Spleen (tissue), 11 donors: ENCODE measurements at regions not wholly inside any gene's neighbourhood (a gene's known extent, or its start where the extent isn't known, plus 50 kb on each side); places are given as distances from the start of the nearest gene placed in this dataset.

Source experiments
- DNase-seq: peaks from one replicate; pipeline ENCODE4 v3.0.0-alpha.2; 2020
- H3K27ac ChIP-seq, 8 donors: fragments of 200-600 bp; sonication (generic) in 7 of 8; 1 replicate in 4 of 8; 2 replicates in 4 of 8; pipeline versions ENCODE4 v1.5.0 to v1.8.0; 2016 to 2021; ENCODE audit warnings: inconsistent platforms in 4 of 8, mild to moderate bottlenecking in 4 of 8, moderate library complexity in 1 of 8
- H3K27me3 ChIP-seq, 7 donors: fragments of 200-600 bp; sonication (generic) in 6 of 7; replicated peaks in 1 of 7; 1 replicate in 4 of 7; 2 replicates in 3 of 7; pipeline versions ENCODE4 v1.5.0 to v1.8.0; 2016 to 2021; ENCODE audit warnings: inconsistent platforms in 3 of 7, mild to moderate bottlenecking in 1 of 7
- H3K36me3 ChIP-seq, 6 donors: fragments of 200-600 bp; sonication (generic) in 5 of 6; 1 replicate in 4 of 6; 2 replicates in 2 of 6; pipeline versions ENCODE4 v1.5.0 to v1.8.0; 2016 to 2021; ENCODE audit warnings: inconsistent platforms in 2 of 6
- H3K4me1 ChIP-seq, 6 donors: fragments of 200-600 bp; sonication (generic) in 5 of 6; 1 replicate in 3 of 6; 2 replicates in 3 of 6; pipeline versions ENCODE4 v1.5.0 to v1.8.0; 2016 to 2021; ENCODE audit warnings: inconsistent platforms in 3 of 6
- H3K4me3 ChIP-seq, 8 donors: fragments of 200-600 bp; sonication (generic) in 7 of 8; 1 replicate in 4 of 8; 2 replicates in 4 of 8; pipeline versions ENCODE4 v1.5.0 to v1.8.0; 2016 to 2021; ENCODE audit warnings: inconsistent platforms in 4 of 8, mild to moderate bottlenecking in 4 of 8, moderate library complexity in 2 of 8
- H3K9me3 ChIP-seq, 8 donors: fragments of 200-600 bp; sonication (generic) in 7 of 8; 1 replicate in 4 of 8; 2 replicates in 4 of 8; pipeline versions ENCODE4 v1.5.0 to v1.8.0; 2016 to 2021; ENCODE audit warnings: inconsistent platforms in 4 of 8
- CTCF ChIP-seq, 11 experiments: fragments of 200-600 bp in 7 of 11; fragments of 450-650 bp in 4 of 11; sonication (generic) in 4 of 11; IDR thresholded peaks in 8 of 11; conservative IDR thresholded peaks in 3 of 11; 1 replicate in 7 of 11; 2 replicates in 4 of 11; pipeline versions ENCODE4 v1.4.0 to v1.8.0; 2016 to 2021; ENCODE audit warnings: antibody characterized with exemption in 11 of 11, inconsistent platforms in 4 of 11, mild to moderate bottlenecking in 1 of 11
- POLR2A ChIP-seq, 3 donors: fragments of 450-650 bp; IDR thresholded peaks; one replicate each; pipeline ENCODE4 v1.5.1; 2017; ENCODE audit warnings: antibody characterized with exemption in 3 of 3, mild to moderate bottlenecking in 1 of 3
- POLR2AphosphoS5 ChIP-seq, 3 donors: sonication (generic); formaldehyde crosslinking; IDR thresholded peaks; one replicate each; pipeline ENCODE4 v1.5.1; 2017; ENCODE audit warnings: antibody characterized with exemption in 3 of 3
- WGBS, 5 donors: extraction: QIAGEN DNeasy Blood & Tissue Kit in 3 of 5; methylation state at CpG; one replicate each; pipeline versions ENCODE4 v1.1.5 to v1.1.7; 2013 to 2018; 5-methylcytosine and 5-hydroxymethylcytosine counted together
- intact Hi-C: fragments of 100-400 bp; cut with DNase I; formaldehyde crosslinking; loops from one replicate; pipeline ENCODE4 v1.15.0; 2023; ENCODE audit warnings: low total_unique reads
- donor health status: healthy with polysubstance abuse.
- donor health status: DM: no; HTN: no; CAD: no; lungs with moderate emphysema.
- donor health status: DM: no; HTN: no; CAD: no.
- donor health status: Bipolar disorder and iron deficiency.
- donor health status: healthy.
- donor health status: DM: no; HTN: no; CAD: no.
- donor health status: DM: yes; HTN: yes; CAD: no.

DNA sequence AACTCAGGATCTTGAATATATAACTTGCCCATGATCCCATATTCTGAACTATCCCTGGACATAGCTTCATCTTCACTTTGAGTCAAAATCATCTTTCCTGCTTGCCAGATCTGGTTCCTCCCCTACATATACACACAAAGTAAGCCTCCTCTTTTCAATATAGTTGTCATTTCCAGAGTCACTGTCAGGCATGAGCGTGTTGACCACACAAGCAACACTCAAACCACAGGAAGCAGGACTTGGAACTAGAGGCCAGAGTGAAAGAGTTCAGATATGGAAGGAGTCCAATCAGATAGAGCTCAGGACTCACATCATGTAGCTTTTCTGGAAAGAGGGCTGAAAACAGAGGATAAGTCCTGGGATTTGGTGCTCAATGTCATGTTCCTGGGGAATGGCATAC, 1140.6 kb downstream of the BCL11B start:
- H3K4me3 ChIP-seq, result no peak overlapping the region
- peaks cover 0 to 3% (median 0%) of the 10 kb centered on the region in 6 donors for H3K4me1 ChIP-seq
- DNase-seq, result no peak
- no peaks in the 10 kb centered on the region for H3K9me3 ChIP-seq
- H3K36me3 ChIP-seq, result no peaks in the 10 kb centered on the region
- peaks cover 0 to 11% (median 0%) of the 10 kb centered on the region in 7 donors for H3K27me3 ChIP-seq
- intact Hi-C loops, result no loop called here
- H3K27ac ChIP-seq, result no peak overlapping the region
- TF ChIP-seq CTCF (IDR thresholded peaks at IDR 0.05 in 8 of 11, conservative IDR thresholded peaks at IDR 0.05 in 3 of 11) (no peak), POLR2AphosphoS5 (IDR thresholded peaks at IDR 0.05) (no peak), POLR2A (IDR thresholded peaks at IDR 0.05) (no peak)
- 29 to 52% (median 32%) methylated on average over 1 of the region's 1 CpG for WGBS, 5 donors

DNA sequence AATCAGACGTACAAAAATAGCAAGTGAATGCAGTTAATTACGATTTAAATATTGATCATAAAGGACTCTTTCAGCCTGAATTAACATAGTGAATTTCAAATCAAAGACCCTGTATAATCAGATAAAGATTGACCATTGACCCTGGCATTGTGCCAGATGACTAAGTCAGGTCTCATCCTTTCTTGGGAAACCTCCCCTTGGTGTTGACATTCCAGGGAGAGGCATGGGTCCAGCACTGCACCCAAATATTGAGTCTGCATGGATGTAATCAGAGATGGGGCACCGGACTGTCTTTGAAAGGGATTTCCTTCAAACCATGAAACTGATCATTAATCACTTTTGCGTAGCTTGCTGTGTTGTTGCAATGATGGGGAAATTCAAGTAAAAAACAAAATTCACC, 1138.2 kb downstream of the BCL11B start:
- intact Hi-C loops, result no loop called here
- DNase-seq, result no peak
- Histone ChIP-seq H3K27me3 (peaks cover 0 to 32% (median 6%) of the 10 kb centered on the region in 7 donors), H3K4me1 (peaks cover 0 to 16% (median 0%) of the 10 kb centered on the region in 6 donors), H3K36me3 (no peaks in the 10 kb centered on the region), H3K9me3 (no peaks in the 10 kb centered on the region), H3K4me3 (no peak overlapping the region), H3K27ac (no peak overlapping the region)
- no peak for TF ChIP-seq POLR2A (IDR thresholded peaks at IDR 0.05)
- TF ChIP-seq POLR2AphosphoS5 (IDR thresholded peaks at IDR 0.05), result no peak
- TF ChIP-seq CTCF (IDR thresholded peaks at IDR 0.05 in 8 of 11, conservative IDR thresholded peaks at IDR 0.05 in 3 of 11), result no peak
- WGBS, 5 donors, result 81 to 89% (median 82%) methylated on average over 4 of the region's 4 CpGs

- Histone ChIP-seq H3K4me3 (no peak overlapping the region), H3K27me3 (peaks cover 0 to 34% (median 6%) of the 10 kb centered on the region in 7 donors), H3K4me1 (peaks cover 0 to 36% (median 0%) of the 10 kb centered on the region in 6 donors), H3K27ac (peak overlapping the region in 3 of 8 donors; percentile 26 to 64 (median 33)), H3K36me3 (no peaks in the 10 kb centered on the region), H3K9me3 (no peaks in the 10 kb centered on the region)
- intact Hi-C loops, result no loop called here
- TF ChIP-seq POLR2AphosphoS5 (IDR thresholded peaks at IDR 0.05), result no peak
- TF ChIP-seq CTCF (IDR thresholded peaks at IDR 0.05 in 8 of 11, conservative IDR thresholded peaks at IDR 0.05 in 3 of 11), result no peak
- no peak for TF ChIP-seq POLR2A (IDR thresholded peaks at IDR 0.05)
- no peak for DNase-seq
- WGBS, 5 donors, result 50 to 64% (median 54%) methylated on average over 9 of the region's 9 CpGs
Observed at GRCh38 chr14:98136012-98136789, 1135.8 kb downstream of the BCL11B start.
